Ureter (tissue), 1 donor: ENCODE measurements at regions not wholly inside any gene's neighbourhood (a gene's known extent, or its start where the extent isn't known, plus 50 kb on each side); places are given as distances from the start of the nearest gene placed in this dataset.

Experiments used
- DNase-seq: peaks from one replicate; pipeline ENCODE4 v3.0.0-alpha.2; 2020; ENCODE audit warnings: low spot score
- donor health status: DM: yes; HTN: yes; CAD: no.

DNA sequence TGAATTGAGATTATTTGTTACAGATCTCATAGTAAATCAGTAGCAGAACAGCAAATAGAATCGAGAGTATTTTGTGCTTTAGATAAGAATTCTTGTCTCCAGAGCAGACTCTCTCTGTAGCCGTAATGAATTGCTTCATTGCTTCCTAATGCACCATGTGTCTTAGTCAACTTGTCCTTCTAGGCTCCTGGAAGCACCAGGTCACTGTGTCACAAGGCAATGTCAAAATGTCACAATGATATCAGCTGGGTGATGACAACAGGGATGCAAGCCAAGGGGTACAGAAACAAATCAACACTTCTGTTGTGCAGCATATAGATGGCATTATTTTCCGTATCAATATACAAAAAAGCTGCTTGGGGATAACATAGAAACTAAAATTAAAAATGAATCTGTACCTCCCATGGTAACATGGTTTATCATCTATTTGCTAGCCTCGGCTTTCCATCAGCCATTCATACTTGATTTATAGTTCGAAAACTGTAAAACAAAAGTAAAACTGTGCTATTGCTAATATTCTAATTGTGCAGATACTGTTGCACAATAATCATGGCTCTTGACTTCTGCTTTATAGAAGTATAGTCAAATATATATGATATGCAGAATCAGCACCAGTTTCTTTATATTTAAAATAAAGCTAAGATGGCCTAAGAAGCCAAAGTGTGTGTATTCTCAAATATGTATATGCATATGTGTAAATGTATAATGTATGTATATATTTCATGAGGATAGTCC lies 435.9 kb upstream of the TLE4 start:
- no peak for DNase-seq

DNA sequence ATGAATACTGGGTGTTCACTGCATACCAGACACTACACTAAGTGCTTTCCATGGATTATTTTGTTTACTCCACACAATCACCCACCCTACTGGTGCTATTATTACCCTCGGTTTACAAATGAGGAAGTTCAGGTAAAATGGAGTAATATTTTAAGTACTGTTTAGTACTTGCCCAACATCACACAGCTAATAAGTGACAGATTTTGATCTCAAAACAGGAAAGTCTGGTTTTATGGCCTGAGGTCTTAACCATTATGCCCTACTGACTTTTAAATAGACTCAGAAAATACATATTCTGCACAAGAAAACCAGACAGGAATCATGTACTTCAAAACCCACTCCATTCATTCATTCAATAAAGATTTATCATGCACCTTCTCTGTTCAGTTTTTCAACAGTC lies 431.0 kb upstream of the TLE4 start:
- no peak for DNase-seq

DNA sequence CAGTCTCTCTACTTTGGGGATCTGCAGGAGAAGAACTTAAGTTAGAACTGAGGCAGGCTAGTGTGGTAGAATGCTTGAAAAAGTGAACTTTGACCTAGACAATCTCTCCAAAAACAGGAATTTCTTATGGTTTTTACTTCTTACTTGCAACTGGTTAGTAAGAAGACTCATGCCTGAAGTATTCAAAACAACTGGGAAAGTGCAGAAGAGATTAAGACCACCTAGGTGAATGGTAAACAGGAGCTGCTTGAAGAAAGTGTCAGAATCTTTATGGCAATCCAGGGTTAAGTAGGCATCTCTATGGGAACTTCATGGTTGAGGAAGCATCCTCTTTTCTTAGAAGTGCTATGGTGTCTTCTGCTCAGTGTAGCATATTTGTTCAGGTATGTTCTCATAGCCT lies 428.6 kb upstream of the TLE4 start:
- no peak for DNase-seq

DNA sequence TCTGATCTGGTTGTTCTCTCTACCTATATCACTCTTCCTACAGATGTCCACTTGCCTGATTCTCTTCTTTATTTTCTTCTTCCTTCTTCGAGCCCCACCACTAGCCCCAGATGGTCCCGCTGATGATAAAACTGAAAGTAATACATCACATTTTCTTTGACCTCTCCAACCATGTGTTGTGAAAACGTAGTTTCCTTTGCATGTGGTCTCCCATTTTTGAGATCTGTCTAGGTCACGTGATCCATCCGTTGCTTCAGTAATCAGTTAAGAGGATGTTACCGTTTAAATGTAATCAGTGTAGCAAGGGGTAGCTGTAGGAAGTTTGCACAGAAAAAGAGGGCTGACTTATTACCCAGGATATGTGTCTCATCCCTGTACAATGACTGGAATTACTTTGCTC lies 426.3 kb upstream of the TLE4 start:
- no peak for DNase-seq

DNA sequence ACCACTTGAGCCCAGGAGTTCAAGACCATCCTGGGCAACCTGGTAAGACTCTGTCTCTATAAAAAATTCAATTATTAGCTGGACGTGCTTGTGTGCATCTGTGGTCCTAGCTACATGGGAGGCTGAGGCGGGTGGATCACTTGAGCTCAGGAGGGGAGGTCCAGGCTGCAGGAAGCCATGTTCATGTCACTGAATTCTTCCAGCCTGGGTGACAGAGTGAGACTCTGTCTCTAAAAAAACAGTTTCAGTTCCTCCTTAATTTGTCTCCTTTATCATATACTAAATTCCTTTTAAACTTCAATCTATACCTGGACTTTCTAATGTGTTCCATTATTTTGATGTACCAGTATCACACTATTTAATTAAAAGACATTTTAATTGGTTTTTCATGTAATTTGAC lies 422.2 kb upstream of the TLE4 start:
- no peak for DNase-seq

DNA sequence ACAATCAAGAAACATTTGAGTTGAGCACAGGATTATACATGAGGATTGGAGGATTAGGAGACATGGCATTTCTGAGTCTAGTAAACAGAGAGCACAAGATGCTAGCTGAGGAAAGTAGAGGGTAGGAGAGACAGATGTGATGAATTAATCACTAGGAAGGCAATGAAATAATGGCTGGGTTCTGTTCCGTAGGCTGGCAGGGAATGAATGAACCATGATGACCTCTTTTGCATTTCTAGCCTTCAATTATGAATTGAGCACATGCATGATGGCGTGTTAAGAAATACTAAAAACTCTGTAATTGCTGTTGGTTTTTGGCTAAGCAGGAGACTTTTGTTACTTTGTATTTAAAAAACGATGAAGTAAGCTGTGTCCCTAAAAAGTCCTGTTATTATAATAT lies 420.0 kb upstream of the TLE4 start:
- no peak for DNase-seq

DNA sequence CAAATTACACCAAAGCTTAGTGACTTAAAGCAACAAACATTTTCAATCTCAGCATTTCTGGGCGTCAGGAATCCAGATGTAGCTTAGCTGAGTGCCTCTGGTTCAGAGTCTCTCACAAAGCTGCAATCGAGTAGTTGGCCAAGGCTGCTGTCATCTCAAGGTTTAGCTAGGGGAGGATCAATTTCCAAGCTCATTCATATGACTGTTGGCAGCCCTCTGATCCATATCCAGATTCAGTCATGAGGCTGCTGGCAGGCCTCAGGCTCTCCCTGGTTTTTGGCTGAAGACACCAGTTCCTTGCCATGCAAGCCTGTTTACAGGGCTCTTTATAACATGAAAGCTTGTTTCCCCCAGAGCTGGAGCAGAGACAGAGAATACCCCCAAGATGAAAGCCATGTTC lies 419.5 kb upstream of the TLE4 start:
- DNase-seq, result no peak

DNA sequence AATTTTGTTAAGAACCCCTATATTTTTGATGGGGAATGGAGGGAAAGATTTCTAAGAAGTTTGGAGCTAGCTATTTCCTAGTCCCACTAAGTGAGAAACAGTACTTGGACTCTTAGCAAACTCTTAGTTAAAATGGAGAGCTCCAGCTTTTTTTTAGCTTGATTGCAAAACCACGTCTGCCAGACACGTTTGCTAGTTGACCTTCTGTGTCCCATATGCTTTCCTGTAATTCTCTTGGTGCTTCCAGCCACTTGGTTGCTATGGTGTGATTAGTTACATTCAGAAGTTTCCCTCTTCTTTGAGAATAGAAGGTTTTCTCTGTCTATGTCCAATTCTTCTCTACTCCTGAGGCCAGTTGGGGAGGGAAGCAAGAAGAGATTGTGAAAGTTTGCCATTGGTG lies 417.0 kb upstream of the TLE4 start:
- no peak for DNase-seq

DNA sequence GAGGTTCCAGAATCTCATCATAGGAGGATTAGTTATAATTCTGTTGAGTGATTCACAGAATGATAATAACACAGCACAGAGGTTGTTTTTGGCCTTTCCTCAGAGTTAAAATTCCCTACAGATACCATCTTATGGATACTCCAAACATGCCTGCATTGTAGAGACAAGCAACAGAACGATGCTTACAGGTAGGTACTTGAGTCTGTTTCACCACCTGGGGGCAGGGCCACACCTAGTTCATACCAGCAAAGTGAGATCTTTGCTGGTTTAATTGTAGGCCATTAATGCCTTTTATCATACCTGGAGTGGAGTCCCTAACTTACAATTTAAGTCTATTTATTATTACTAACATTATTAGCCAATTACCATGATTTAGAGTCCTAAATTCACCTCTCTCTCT lies 416.5 kb upstream of the TLE4 start:
- no peak for DNase-seq

DNA sequence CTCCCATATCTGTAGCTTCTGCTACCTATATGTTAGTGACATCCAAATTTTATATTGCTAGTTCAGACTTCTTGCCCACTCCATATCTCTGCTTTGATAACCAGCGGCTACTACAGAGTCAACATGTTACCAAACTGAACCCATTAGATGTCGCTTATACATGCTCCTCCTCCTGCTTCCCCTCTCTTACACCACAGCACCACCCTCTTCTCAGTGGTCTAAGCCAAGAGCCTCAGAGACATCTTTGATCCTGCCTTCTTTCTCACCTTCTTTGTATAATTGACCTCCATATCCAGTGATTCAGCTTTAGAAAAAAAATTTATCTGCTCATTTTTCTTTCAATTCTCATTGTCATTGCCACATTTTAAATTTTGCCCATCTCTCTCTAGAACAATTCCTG lies 408.2 kb upstream of the TLE4 start:
- no peak for DNase-seq

DNA sequence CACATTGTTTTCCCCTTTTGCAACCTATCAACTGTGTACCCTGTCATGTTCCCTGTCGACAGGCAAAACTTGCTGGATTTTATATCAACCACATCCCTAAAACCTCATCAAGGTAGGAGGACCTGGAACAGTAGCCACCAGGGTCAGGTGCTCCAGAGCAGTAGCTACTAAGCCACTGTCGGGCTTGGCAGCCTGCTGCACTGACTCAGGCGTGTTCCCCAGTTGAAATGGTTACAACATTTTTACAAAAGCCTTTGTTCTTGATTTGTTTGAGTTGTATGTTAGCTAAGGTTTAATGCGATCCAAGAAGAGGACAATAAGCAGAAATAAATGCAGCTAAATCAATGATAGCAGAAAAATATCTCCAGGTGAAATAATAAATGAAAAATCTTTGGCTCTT lies 407.4 kb upstream of the TLE4 start:
- no peak for DNase-seq

DNA sequence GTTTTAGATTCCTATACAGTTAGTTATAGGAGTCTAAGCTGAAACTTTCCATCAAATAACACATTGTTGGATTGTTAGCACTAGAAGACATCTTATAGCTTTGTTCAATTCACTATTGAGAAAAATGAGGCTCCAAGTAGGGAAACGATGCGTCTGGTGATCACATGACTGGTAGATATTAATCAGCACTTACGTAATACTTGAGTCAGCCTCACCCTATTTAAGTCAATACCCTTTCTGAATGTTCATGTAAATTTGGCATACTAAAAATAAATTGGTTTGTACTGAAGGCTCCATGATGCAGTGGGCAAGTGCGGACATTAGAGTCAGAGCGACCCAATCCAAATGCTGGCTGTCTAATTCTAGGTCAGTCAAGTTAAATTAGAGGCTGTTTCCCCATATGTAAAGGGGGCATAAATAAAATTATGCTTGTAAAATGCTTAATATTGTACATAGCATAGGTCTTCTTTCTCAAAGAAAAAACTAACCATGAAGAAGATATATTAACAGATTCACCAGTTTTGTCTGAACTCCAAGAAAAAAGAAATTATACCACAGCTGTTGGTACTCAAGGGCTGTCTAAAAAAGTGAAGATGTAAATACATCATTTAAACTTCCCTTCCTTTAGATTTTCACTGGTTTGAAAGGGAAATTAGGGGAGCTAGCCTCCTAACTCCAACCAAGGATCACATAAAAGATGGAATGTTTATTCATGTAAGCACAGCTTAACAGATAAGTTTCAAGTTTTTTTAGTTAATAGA lies 406.6 kb upstream of the TLE4 start:
- DNase-seq, result no peak

DNA sequence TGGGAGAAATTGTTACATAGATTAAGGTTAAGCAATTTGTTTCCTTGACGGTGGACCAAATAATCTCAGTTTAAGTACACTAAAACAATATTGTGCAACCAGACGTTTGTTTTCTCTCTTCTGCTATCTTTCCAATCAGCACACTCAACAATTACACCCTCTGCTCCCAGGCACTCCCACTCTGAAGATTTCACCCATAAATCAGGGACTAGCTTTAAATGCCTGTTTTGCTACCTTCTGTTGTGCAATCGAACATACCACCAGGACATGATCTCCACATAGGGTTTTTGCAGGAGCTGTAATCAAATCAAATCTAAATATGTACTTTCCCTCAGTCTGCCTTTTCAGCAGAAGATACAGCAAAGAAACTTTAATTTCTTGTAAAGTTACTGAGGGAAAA lies 405.8 kb upstream of the TLE4 start:
- no peak for DNase-seq

DNA sequence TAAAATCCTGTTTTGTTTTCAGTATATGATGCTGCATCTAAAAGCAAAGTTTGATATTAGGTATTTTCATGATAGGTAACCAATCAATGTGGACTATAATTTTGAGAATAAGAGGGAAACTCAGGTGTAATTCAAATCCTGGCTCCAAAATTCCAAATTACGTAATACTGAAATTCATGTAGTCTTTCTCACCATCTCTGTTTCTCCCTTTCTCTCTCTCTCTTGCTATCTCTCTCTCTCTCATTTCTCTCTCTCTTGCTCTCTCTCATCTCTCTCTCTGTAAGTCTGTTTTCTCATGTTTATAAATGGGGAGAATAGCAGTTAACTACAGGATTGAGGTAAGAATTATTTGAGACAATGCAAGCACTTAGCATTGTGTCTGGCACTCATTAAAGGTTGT lies 401.1 kb upstream of the TLE4 start:
- no peak for DNase-seq

DNA sequence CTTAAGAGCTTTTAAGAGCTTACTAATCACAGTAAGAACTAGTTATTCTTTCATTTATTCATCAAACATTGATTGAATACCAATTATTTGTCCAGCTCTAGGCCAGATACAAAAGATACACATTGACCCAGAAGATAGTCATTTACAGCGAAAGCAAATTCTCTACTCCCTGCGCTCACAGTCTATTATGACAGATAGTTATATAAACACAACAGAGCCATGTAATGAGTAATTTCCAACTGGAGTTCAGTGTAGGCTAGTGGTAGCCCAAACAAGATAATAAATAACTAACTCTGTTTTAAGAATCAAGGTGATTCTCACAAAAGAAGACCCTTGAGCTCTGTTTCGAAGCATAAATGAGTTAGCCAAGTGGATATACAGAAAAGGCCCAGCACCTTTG lies 397.8 kb upstream of the TLE4 start:
- no peak for DNase-seq

DNA sequence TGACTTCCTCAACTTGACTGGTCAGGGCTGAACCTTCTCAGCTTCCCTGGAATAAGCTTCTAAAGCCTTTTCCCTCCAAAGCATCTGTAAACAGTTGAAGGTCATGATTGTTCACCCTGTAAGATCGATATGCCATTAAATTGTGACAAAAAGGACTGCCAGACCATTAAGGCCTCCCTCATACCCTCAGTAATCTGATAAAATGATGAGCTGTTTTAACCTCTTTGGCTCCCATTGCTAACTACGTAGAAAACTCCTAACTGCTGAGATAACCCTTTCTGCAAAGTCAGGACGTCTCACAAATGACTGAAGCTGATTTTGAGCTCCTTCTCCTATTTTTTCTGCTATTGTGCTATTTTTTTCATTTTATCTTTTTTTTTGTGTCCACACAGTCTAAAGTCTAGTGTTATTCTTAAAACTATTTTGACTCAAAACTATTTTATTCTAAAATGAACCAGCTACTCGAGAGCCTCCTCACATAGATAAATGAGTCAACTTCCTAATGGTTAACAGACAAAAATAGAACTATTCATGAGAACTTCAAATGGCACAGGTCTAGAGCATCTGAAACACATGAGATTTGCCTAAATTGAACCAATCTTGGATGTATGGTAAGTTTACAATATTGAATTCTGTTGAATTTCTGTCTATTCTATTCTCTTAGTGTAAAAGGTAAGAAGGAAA lies 395.6 kb upstream of the TLE4 start:
- DNase-seq, result no peak

DNA sequence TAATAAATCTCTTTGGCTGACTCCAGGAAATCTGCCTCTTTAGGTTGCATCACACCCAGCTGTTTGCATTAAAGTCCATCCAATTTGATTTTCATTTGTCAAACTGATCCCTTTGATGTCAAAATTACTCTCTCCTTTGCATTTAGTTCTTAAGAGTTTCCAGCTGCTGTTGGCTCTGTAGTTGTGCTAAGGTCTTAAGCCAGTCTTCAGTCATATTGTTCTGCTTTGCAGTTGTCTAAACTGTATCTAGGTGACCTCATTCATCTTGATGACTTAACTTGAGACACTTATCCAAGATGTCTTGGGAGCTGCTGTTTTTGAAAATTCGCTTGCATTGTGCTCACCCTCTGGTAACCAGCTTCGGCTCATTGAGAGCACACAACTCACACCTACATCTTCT lies 386.9 kb upstream of the TLE4 start:
- DNase-seq, result no peak

DNA sequence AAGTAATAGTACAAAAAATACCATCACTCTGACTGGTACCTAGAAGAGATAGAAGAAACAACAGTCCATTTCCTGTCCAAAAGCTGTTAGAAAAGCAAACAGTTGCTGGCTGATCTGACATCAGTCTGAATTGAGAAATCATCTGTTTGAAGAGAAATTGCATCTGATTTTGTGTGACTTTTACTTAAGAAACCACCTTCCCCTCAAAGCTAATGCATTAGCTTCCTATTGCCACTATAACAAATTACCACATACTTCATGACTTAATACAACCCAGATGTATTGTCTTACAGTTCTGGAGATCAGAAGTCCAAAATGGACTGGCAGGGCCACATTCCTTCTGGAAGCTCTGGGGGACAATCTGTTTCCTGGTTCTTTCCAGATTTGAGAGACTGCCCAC lies 385.9 kb upstream of the TLE4 start:
- DNase-seq, result no peak

DNA sequence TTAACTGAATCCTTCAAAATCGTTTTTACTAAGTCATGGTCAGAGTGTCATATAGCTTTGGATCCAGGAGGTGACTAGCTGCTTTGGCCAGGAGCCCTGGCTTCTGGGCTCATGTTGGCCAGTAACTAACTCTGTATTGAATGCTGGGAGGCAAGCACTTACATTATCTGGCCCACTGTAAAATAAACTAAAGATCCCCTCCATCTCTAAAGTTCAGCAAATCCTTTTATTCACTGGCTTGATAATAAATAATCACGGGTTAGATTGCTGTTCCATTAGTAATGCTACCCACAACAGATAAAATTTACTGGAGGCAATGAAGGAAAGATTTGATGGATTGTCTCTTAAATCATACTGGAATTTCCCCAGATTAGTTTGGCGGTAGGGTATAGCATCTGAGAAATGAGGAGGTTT lies 382.2 kb upstream of the TLE4 start:
- no peak for DNase-seq

DNA sequence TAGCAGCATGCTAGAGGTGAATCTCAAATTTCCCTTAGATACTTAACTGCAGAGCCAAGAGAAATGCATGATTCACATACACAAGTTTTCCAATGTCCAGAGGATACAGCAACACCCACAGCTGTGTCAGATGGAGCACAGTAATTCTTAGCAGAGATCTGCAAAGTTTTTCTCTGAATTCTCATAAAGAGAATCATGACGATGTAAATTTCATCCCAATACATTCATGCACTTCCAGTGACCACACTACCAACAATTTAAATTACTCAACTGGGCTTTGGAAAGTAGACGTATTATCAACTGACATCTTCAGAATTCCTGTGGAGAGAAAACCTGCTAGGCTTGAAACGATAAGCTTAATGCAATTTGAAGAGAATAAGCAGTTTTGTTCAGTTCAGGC lies 378.8 kb upstream of the TLE4 start:
- DNase-seq, result no peak

DNA sequence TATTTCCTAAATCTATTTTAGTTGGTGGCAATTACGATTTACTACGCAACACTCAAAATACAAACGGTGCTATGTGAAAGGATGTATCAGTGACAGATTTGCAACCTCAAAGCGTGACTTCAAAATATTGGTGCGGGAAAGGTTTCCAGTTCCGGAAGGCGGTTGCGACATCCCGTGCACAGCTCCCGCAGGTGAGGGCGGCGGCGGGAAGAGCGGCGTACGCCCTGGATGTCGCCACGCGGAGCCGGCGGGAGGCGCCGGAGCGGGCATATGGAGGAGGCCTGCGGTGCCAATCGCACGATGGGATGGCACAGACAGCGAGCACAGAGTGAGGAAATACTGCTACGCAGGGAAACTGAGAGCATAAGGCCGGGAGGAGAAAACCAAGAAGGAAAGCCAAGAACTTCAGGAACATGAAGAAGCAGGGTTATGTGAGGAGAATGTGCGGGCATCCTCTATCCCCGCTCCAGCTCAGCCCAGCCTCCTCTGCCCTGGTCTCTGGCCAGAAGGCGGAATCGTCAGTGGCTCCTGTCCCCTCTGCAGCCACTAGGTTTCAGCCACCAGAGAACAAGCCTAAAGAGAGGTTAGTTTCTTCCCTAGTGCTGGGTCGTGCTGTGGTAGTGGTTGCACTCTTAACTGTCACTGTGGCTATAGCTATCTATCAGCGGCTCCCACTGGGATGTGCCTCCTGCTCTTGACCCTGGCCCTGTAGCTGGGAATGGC lies 378.1 kb upstream of the TLE4 start:
- no peak for DNase-seq

DNA sequence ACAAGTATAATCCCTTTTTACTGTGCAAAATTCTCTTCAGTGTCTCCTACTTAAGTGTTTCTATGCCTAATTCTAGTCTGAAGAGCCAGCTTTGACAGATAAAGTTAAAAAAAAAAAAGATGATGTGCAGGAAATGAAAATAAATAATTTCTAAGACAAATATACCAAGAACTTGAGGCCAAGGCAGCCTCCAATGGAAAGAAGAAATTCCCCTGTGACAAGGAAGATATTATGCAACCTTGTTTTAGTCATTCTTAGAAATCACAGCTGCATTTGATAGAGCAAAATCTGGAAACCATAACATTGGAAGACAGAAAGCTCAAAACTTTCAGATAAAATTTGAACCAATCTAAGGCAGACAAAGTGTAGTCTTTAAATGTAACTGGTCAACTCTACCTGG lies 375.9 kb upstream of the TLE4 start:
- DNase-seq, result no peak

DNA sequence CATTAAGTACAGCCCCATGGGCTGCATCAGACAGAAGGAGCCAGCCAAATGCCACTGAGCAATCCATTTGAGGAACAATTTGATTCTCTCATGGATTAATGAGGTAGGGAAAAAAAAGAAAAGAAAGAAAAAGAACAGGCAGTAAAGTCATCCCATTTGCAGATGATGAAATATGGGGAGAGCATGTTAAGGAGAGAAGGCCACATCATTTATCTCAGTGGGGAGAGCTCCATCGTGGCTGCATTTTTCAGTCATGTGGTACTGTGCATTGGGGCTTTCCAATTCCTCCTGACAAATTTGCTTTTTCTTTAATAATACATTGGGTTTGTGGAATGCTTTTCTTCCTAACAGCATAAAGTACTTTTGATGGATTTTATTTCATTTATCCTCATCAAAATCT lies 375.2 kb upstream of the TLE4 start:
- DNase-seq, result no peak
